Right cardiac atrium (tissue), 5 donors: ENCODE measurements at regions not wholly inside any gene's neighbourhood (a gene's known extent, or its start where the extent isn't known, plus 50 kb on each side); places are given as distances from the start of the nearest gene placed in this dataset.

ENCODE experiments used
- ATAC-seq, 2 donors: fragments of 200-7000 bp; cut with Tn5 transposase; one replicate each; pipeline versions ENCODE4 v1.8.0 to v1.9.1; 2020; ENCODE audit warnings: moderate library complexity in 2 of 2, mild to moderate bottlenecking in 1 of 2
- DNase-seq, 3 donors: peaks; one replicate each; pipeline ENCODE4 v3.0.0-alpha.2; 2020
- H3K27ac ChIP-seq: one replicate; pipeline ENCODE4 v1.5.1; 2013; ENCODE audit warnings: mild to moderate bottlenecking, low read length, control low read depth, moderate library complexity
- H3K27me3 ChIP-seq: one replicate; pipeline ENCODE4 v1.6.1; 2013; ENCODE audit not compliant: control insufficient read depth, insufficient read depth
- H3K4me1 ChIP-seq: one replicate; pipeline ENCODE4 v1.6.1; 2013; ENCODE audit warnings: low read length; ENCODE audit not compliant: control insufficient read depth, insufficient read depth
- H3K4me3 ChIP-seq: one replicate; pipeline ENCODE4 v1.5.1; 2013; ENCODE audit warnings: low read length, control low read depth
- H3K9me3 ChIP-seq: one replicate; pipeline ENCODE4 v1.6.1; 2013; ENCODE audit warnings: low read length; ENCODE audit not compliant: control insufficient read depth
- WGBS: extraction: QIAGEN DNeasy Blood & Tissue Kit; methylation state at CpG from one replicate; pipeline ENCODE4 v1.1.7; 2013; 5-methylcytosine and 5-hydroxymethylcytosine counted together
- intact Hi-C, 4 donors: fragments of 100-400 bp; cut with DNase I; formaldehyde crosslinking; loops; one replicate each; pipeline versions ENCODE4 v1.11.0 to v1.14.0; 2022 to 2023
- donor health status: healthy with polysubstance abuse.
- donor health status: DM: no; HTN: yes; CAD: no.
- donor health status: DM: no; HTN: no; CAD: no.
- donor health status: DM: no; HTN: yes; CAD: no; lungs with severe emphysema.
- donor health status: DM: yes; HTN: yes; CAD: no.

- Histone ChIP-seq H3K27me3 (peaks cover 3% of the 10 kb centered on the region), H3K27ac (no peak overlapping the region), H3K4me3 (no peak overlapping the region), H3K9me3 (no peaks in the 10 kb centered on the region), H3K4me1 (no peaks in the 10 kb centered on the region)
- no peak for DNase-seq
- ATAC-seq, result no peak
- intact Hi-C loops, result no loop called here
- WGBS, result 81% methylated on average over 3 of the region's 3 CpGs
Observed at GRCh38 chr1:14071581-14071980, 371.6 kb downstream of the PRDM2 start.

- ATAC-seq (no peak), DNase-seq (no peak)
- H3K9me3 ChIP-seq, result no peaks in the 10 kb centered on the region
- WGBS, result 94% methylated on average over 5 of the region's 5 CpGs
- H3K4me1 ChIP-seq, result no peaks in the 10 kb centered on the region
- no peak overlapping the region for H3K4me3 ChIP-seq
- H3K27ac ChIP-seq, result no peak overlapping the region
- H3K27me3 ChIP-seq, result no peaks in the 10 kb centered on the region
- intact Hi-C loops, result no loop called here
Observed at GRCh38 chr1:14080653-14081052, 380.7 kb downstream of the PRDM2 start.

DNA sequence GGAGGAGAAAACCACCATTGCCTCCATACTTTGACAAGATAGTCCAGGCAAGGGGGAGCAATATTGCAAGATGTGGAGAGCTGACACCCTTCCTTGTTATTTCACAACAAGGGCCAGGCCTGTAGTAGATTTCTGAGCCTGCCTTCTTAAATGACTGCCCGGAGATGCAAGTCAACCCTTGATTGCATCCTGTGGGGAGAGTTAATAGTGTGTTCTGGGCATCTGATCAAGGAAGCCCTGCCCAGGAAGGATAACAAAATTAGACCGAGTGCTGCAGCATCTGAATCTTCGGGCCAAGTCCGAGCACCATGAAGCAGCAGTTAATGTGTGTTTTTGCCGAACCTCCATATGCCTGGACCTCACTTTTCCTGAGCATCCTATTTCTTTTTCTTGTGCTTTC lies 382.3 kb downstream of the PRDM2 start:
- H3K27me3 ChIP-seq, result no peaks in the 10 kb centered on the region
- WGBS, result 58% methylated on average over 5 of the region's 5 CpGs
- intact Hi-C loops, result no loop called here
- no peaks in the 10 kb centered on the region for H3K4me1 ChIP-seq
- H3K27ac ChIP-seq, result no peak overlapping the region
- DNase-seq (no peak), ATAC-seq (no peak)
- H3K9me3 ChIP-seq, result no peaks in the 10 kb centered on the region
- no peak overlapping the region for H3K4me3 ChIP-seq

- no peaks in the 10 kb centered on the region for H3K9me3 ChIP-seq
- ATAC-seq, result no peak
Observed at GRCh38 chr1:14083277-14083676, 383.3 kb downstream of the PRDM2 start.

DNA sequence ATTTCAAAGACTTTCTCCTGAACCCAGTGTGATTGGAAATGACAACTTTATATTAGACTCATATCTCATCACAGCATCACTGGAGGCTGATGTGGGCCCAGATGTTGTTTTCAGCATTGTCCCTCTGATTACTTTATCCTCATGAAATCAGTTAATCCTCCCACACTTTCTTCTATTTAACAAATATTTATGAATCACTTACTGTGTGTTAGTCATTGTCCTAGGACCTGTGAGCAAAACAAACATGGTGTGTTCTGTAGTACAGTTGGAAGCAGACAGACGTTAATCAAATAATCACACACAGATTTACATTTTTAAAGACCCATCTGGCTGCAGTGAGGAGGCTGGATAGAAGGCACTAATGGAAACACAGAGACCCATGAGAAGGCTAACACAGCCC lies 383.7 kb downstream of the PRDM2 start:
- no peaks in the 10 kb centered on the region for H3K4me1 ChIP-seq
- DNase-seq, result no peak
- H3K9me3 ChIP-seq, result no peaks in the 10 kb centered on the region
- H3K27ac ChIP-seq, result no peak overlapping the region
- H3K4me3 ChIP-seq, result no peak overlapping the region
- intact Hi-C loops, result no loop called here
- H3K27me3 ChIP-seq, result no peaks in the 10 kb centered on the region
- 55% methylated on average over 1 of the region's 1 CpG for WGBS
- ATAC-seq, result no peak

More at GRCh38 chr1:14083277-14083676, 383.3 kb downstream of the PRDM2 start:
- Histone ChIP-seq H3K4me3 (no peak overlapping the region), H3K4me1 (no peaks in the 10 kb centered on the region), H3K27me3 (no peaks in the 10 kb centered on the region), H3K27ac (no peak overlapping the region)
- DNase-seq, result no peak
- intact Hi-C loops, result no loop called here

- DNase-seq (no peak), ATAC-seq (no peak)
- Histone ChIP-seq H3K4me3 (no peak overlapping the region), H3K27ac (no peak overlapping the region), H3K4me1 (no peaks in the 10 kb centered on the region), H3K9me3 (no peaks in the 10 kb centered on the region), H3K27me3 (no peaks in the 10 kb centered on the region)
- WGBS, result 89% methylated on average over 1 of the region's 1 CpG
- intact Hi-C loops, result no loop called here
Observed at GRCh38 chr1:14090062-14090461, 390.1 kb downstream of the PRDM2 start.

- Histone ChIP-seq H3K4me3 (no peak overlapping the region), H3K9me3 (no peaks in the 10 kb centered on the region), H3K4me1 (no peaks in the 10 kb centered on the region), H3K27me3 (no peaks in the 10 kb centered on the region), H3K27ac (no peak overlapping the region)
- DNase-seq, result no peak
- 87% methylated on average over 6 of the region's 6 CpGs for WGBS
- intact Hi-C loops, result no loop called here
- no peak for ATAC-seq
Observed at GRCh38 chr1:14090531-14090930, 390.5 kb downstream of the PRDM2 start.

DNA sequence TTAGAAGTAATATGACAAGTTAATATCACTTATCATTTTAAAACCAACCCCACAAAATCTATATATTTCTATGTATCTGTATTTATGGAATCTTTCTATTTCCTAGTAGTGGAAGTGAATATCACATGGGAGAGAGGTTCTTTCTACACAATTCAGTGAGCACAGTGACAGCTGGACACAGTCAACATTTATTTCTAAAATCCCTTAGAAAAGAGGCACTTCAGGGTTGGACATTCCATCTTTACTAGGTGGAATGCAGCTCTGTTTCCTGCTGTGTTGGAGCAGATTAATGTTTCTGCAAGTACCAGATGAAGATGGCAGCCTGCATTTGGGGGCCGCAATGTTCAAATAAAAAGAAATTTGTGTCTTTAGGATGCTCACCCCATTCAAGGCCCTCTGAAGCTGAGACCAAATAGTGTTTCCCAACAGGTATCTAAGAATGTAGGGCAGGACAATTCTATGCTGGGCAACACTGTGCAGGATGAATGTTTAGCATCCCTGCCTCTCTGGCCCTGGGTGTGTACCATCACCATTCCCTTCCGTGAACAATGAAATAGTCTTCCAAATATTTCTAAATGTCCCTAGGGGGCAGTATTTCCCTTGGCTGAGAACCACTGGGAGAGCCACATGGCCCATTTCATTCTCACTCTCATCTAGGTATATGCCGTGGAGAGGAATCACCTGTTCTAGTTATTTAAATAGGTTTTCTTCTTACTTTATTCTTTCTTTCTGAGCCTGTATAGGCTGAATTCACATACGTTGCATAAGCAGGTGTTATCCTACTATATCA lies 394.8 kb downstream of the PRDM2 start:
- intact Hi-C loops, result no loop called here
- Histone ChIP-seq H3K27me3 (no peaks in the 10 kb centered on the region), H3K27ac (no peak overlapping the region), H3K4me1 (no peaks in the 10 kb centered on the region), H3K4me3 (no peak overlapping the region), H3K9me3 (no peaks in the 10 kb centered on the region)
- ATAC-seq (no peak), DNase-seq (no peak)
- WGBS, result 48% methylated on average over 4 of the region's 4 CpGs

GRCh38 chr1:14098294-14098913 lies 398.4 kb downstream of the PRDM2 start:
- intact Hi-C loops, result no loop called here
- H3K9me3 ChIP-seq, result no peaks in the 10 kb centered on the region
- no peaks in the 10 kb centered on the region for H3K4me1 ChIP-seq
- ATAC-seq, result no peak
- H3K27me3 ChIP-seq, result no peaks in the 10 kb centered on the region
- no peak overlapping the region for H3K4me3 ChIP-seq
- no peak overlapping the region for H3K27ac ChIP-seq
- no peak for DNase-seq

DNA sequence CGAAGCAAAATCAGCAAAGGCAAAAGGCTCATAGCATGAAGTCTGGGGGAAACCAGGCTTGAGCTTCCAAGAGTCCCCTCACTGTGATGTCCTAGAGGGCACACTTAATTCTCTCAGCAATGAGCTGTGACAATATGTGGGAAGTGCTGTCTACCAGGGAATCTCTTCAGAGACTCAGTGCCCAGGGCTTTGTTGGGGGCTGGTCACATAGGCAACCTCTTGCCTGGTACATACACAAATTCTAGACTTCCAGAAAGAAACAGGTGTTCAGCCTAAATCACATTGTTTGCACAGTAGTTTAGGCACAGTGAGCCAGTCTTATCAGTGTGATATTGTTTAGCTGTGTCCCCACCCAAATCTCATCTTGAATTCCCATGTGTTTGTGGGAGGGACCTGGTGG lies 400.5 kb downstream of the PRDM2 start:
- Histone ChIP-seq H3K9me3 (no peaks in the 10 kb centered on the region), H3K4me1 (no peaks in the 10 kb centered on the region), H3K27ac (no peak overlapping the region), H3K27me3 (no peaks in the 10 kb centered on the region), H3K4me3 (no peak overlapping the region)
- 93% methylated on average over 1 of the region's 1 CpG for WGBS
- no peak for DNase-seq
- ATAC-seq, result no peak
- intact Hi-C loops, result no loop called here

DNA sequence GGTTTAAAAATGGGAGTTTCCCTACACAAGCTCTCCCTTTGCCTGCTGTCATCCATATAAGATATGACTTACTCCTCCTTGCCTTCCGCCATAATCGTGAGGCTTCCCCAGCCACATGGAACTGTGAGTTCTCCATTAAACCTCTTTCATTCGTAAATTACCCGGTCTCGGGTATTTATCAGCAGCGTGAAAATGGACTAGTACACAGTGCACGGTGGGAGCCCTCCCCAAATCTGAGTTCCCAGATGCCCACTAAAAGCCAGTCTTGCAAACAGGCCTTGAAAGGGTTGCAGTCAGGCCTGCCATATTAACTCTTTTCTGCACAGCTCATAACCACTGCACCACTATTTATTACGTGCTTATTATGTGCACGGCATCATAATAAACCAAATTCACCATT lies 400.9 kb downstream of the PRDM2 start:
- intact Hi-C loops, result no loop called here
- H3K4me1 ChIP-seq, result no peaks in the 10 kb centered on the region
- no peaks in the 10 kb centered on the region for H3K9me3 ChIP-seq
- H3K4me3 ChIP-seq, result no peak overlapping the region
- ATAC-seq (no peak), DNase-seq (no peak)
- H3K27ac ChIP-seq, result no peak overlapping the region
- WGBS, result 85% methylated on average over 9 of the region's 9 CpGs
- H3K27me3 ChIP-seq, result no peaks in the 10 kb centered on the region

DNA sequence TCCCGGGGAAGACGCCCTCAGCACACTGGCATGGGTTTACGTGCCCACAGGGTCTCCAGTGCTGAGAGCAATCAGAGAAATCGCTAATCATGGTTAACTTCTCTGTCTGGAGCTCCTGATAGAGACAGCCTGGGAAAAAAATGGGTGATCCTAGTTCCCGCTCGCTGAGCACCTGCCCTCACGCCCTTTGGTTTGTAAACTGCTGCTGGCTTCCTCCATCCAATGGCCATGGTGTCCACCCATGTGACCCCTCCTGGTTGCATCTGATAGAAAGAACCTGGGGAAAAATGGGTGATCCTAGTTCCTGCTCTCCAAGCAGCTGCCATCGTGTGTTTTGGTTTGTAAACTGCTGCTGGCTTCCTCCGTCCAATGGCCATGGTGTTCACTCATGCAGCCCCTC lies 402.2 kb downstream of the PRDM2 start:
- H3K27me3 ChIP-seq, result no peaks in the 10 kb centered on the region
- no peaks in the 10 kb centered on the region for H3K9me3 ChIP-seq
- ATAC-seq (no peak), DNase-seq (no peak)
- H3K4me3 ChIP-seq, result no peak overlapping the region
- intact Hi-C loops, result no loop called here
- H3K27ac ChIP-seq, result no peak overlapping the region
- 85% methylated on average over 9 of the region's 9 CpGs for WGBS
- H3K4me1 ChIP-seq, result no peaks in the 10 kb centered on the region
